IMR-90 (cell line): ENCODE measurements at regions not wholly inside any gene's neighbourhood (a gene's known extent, or its start where the extent isn't known, plus 50 kb on each side); places are given as distances from the start of the nearest gene placed in this dataset.

ENCODE experiments used
- ATAC-seq: fragments of 200-7000 bp; cut with Tn5 transposase; 2 replicates; pipeline ENCODE4 v1.9.1; 2020; ENCODE audit warnings: low read depth, mild to moderate bottlenecking, moderate library complexity
- BruUV-seq: library from RNA; stranded (reverse); fragments of 400-500 nt; replicated peaks from 2 replicates; lab custom pipeline; 2021; lab: Mats Ljungman, UMichigan
- CTCF ChIA-PET: fragments of 300-600 bp; formaldehyde crosslinking; extraction: SDS; loops from one replicate; lab custom pipeline; 2021; ENCODE audit warnings: antibody characterized with exemption; lab: Yijun Ruan, JAX
- POLR2A ChIA-PET: fragments of 300-600 bp; sonication (Branson Sonifier 250); formaldehyde crosslinking; loops from one replicate; lab custom pipeline; 2022; ENCODE audit warnings: antibody characterized with exemption; ENCODE audit not compliant: unreplicated experiment; lab: Charles Lee
- DNase-seq: peaks from one replicate; pipeline ENCODE4 v3.0.0; 2013
- H2AFZ ChIP-seq: replicated peaks from 2 replicates; pipeline ENCODE3; 2013; ENCODE audit warnings: low read length, mild to moderate bottlenecking; ENCODE audit not compliant: poor library complexity
- H2AK5ac ChIP-seq: 2 replicates; pipeline ENCODE4 v1.6.1; 2013; ENCODE audit warnings: low read depth, low read length, inconsistent platforms
- H2AK9ac ChIP-seq: replicated peaks from 2 replicates; pipeline ENCODE3; 2013; ENCODE audit warnings: mild to moderate bottlenecking, low read depth, low read length, moderate library complexity; ENCODE audit not compliant: poor library complexity
- H2BK120ac ChIP-seq: 2 replicates; pipeline ENCODE4 v1.6.1; 2013; ENCODE audit warnings: low read depth, low read length, inconsistent platforms
- H2BK15ac ChIP-seq: 3 replicates; pipeline ENCODE4 v1.6.1; 2013; ENCODE audit warnings: low read depth, low read length, inconsistent platforms
- H2BK20ac ChIP-seq: 2 replicates; pipeline ENCODE4 v1.6.1; 2013; ENCODE audit warnings: low read depth, mild to moderate bottlenecking, inconsistent platforms, low read length, moderate library complexity
- H2BK5ac ChIP-seq: 2 replicates; pipeline ENCODE4 v1.6.1; 2013; ENCODE audit warnings: mild to moderate bottlenecking, low read depth, low read length, inconsistent platforms; ENCODE audit not compliant: poor library complexity, severe bottlenecking
- H3K14ac ChIP-seq: replicated peaks from 2 replicates; pipeline ENCODE4 v1.6.1; 2013; ENCODE audit warnings: low read depth, low read length, inconsistent platforms
- H3K18ac ChIP-seq: 2 replicates; pipeline ENCODE4 v1.6.1; 2013; ENCODE audit warnings: low read depth, low read length, control low read depth
- H3K23ac ChIP-seq: 2 replicates; pipeline ENCODE4 v1.6.1; 2013; ENCODE audit warnings: low read depth, low read length, inconsistent platforms
- H3K27ac ChIP-seq: 2 replicates; pipeline ENCODE4 v1.5.1; 2013; ENCODE audit warnings: mild to moderate bottlenecking, control low read depth, low read length; ENCODE audit not compliant: insufficient read depth
- H3K27me3 ChIP-seq: 2 replicates; pipeline ENCODE4 v1.6.1; 2013; ENCODE audit warnings: low read length; ENCODE audit not compliant: control insufficient read depth, insufficient read depth
- H3K36me3 ChIP-seq: 2 replicates; pipeline ENCODE4 v1.6.1; 2013; ENCODE audit warnings: low read length, mixed read lengths; ENCODE audit not compliant: control insufficient read depth, insufficient read depth
- H3K4ac ChIP-seq: 2 replicates; pipeline ENCODE4 v1.6.1; 2013; ENCODE audit warnings: low read depth, low read length, inconsistent platforms
- H3K4me1 ChIP-seq: 2 replicates; pipeline ENCODE4 v1.6.1; 2013; ENCODE audit warnings: low read length, mixed read lengths; ENCODE audit not compliant: control insufficient read depth, insufficient read depth
- H3K4me2 ChIP-seq: 2 replicates; pipeline ENCODE4 v1.6.1; 2013; ENCODE audit warnings: low read depth, mild to moderate bottlenecking, control low read depth, low read length, moderate library complexity
- H3K4me3 ChIP-seq: 2 replicates; pipeline ENCODE4 v1.5.1; 2013; ENCODE audit warnings: low read depth, mild to moderate bottlenecking, control low read depth, low read length, moderate library complexity; ENCODE audit not compliant: insufficient read depth
- H3K56ac ChIP-seq: 2 replicates; pipeline ENCODE4 v1.6.1; 2013; ENCODE audit warnings: low read length, inconsistent platforms; ENCODE audit not compliant: insufficient read depth; ENCODE audit errors: extremely low read depth
- H3K79me1 ChIP-seq, 2 experiments: 2 replicates each; pipeline ENCODE4 v1.6.1; 2013; ENCODE audit warnings: low read length in 2 of 2, inconsistent platforms in 1 of 2, low read depth in 1 of 2
- H3K9ac ChIP-seq: 2 replicates; pipeline ENCODE4 v1.6.1; 2013; ENCODE audit warnings: low read depth, low read length, control low read depth
- H3K9me1 ChIP-seq: 2 replicates; pipeline ENCODE4 v1.6.1; 2013; ENCODE audit warnings: low read length, inconsistent platforms; ENCODE audit not compliant: insufficient read depth
- H3K9me3 ChIP-seq: 2 replicates; pipeline ENCODE4 v1.6.1; 2013; ENCODE audit warnings: low read length; ENCODE audit not compliant: control insufficient read depth, insufficient read depth
- H4K20me1 ChIP-seq: 2 replicates; pipeline ENCODE4 v1.6.1; 2013; ENCODE audit warnings: low read length, inconsistent platforms; ENCODE audit not compliant: insufficient read depth
- H4K5ac ChIP-seq: 2 replicates; pipeline ENCODE4 v1.6.1; 2013; ENCODE audit warnings: mild to moderate bottlenecking, low read depth, low read length, control low read depth
- H4K8ac ChIP-seq, 2 experiments: 2 replicates each; pipeline ENCODE4 v1.6.1; 2013; ENCODE audit warnings: low read depth in 2 of 2, low read length in 2 of 2, control low read depth in 1 of 2, inconsistent platforms in 1 of 2
- H4K91ac ChIP-seq: 2 replicates; pipeline ENCODE4 v1.6.1; 2013; ENCODE audit warnings: low read depth, low read length, inconsistent platforms; ENCODE audit not compliant: insufficient read depth
- ELK1 ChIP-seq: fragments of 150-350 bp; IDR thresholded peaks from 2 replicates; pipeline ENCODE4 v1.6.1; 2016; ENCODE audit warnings: low read depth, mild to moderate bottlenecking, low read length, moderate library complexity, borderline replicate concordance
- FOS ChIP-seq: fragments of 150-350 bp; IDR thresholded peaks from 2 replicates; pipeline ENCODE4 v1.6.1; 2016; ENCODE audit warnings: low read depth, low read length
- MAZ ChIP-seq: IDR thresholded peaks from 2 replicates; pipeline ENCODE4 v1.6.1; 2012; ENCODE audit warnings: low read depth, mild to moderate bottlenecking, low read length, improper control_type of control experiment, moderate library complexity, borderline replicate concordance
- NFE2L2 ChIP-seq: fragments of 150-350 bp; IDR thresholded peaks from 2 replicates; pipeline ENCODE4 v1.6.1; 2016; ENCODE audit warnings: low read depth, mild to moderate bottlenecking, low read length
- RCOR1 ChIP-seq: IDR thresholded peaks from 2 replicates; pipeline ENCODE4 v1.6.1; 2012; ENCODE audit warnings: mild to moderate bottlenecking, low read length, improper control_type of control experiment; ENCODE audit not compliant: insufficient replicate concordance
- RFX5 ChIP-seq: IDR thresholded peaks from 2 replicates; pipeline ENCODE4 v1.8.0; 2012; ENCODE audit warnings: low read depth, mild to moderate bottlenecking, low read length, moderate library complexity
- SMC3 ChIP-seq: fragments of 150-350 bp; IDR thresholded peaks from 2 replicates; pipeline ENCODE4 v1.6.1; 2016; ENCODE audit warnings: low read depth, mild to moderate bottlenecking, antibody characterized with exemption, low read length, moderate library complexity
- WGBS, 2 experiments: methylation state at CpG; one replicate each; pipeline versions ENCODE4 v1.1.5 to v1.1.7; 2013; ENCODE audit warnings: missing lambda C conversion rate in 2 of 2; ENCODE audit not compliant: insufficient read length in 1 of 2; ENCODE audit errors: extremely low coverage in 2 of 2; 5-methylcytosine and 5-hydroxymethylcytosine counted together
- dilution Hi-C: fragments of 300-500 bp; cut with HindIII; formaldehyde crosslinking; loops from one replicate; pipeline ENCODE4 v1.14.3; 2018; ENCODE audit warnings: low sequenced_read_pairs; ENCODE audit not compliant: unreplicated experiment
- in situ Hi-C: fragments of 300-500 bp; cut with MboI; formaldehyde crosslinking; loops from 3 replicates; pipeline ENCODE4 v1.14.3; 2019; ENCODE audit warnings: low sequenced_read_pairs, inconsistent platforms, mixed read lengths
- intact Hi-C: fragments of 100-400 bp; cut with micrococcal nuclease; formaldehyde crosslinking; loops from 2 replicates; pipeline ENCODE4 v1.10.0; 2022
- TF ChIP-seq, protein P1 (sequence below): conservative IDR thresholded peaks from 2 replicates; pipeline ENCODE4 v1.5.1; 2012; ENCODE audit warnings: mild to moderate bottlenecking, low read depth, low read length, improper control_type of control experiment

- no CpG with 5 or more reads among the region's 5 CpGs for WGBS, 2 experiments
- no peak overlapping the region for H3K56ac ChIP-seq
- dilution Hi-C loops (no loop called here), intact Hi-C loops (no loop called here), in situ Hi-C loops (no loop called here)
- H2BK5ac ChIP-seq, result no peak overlapping the region
- H2AK9ac ChIP-seq, result no peak overlapping the region
- H3K23ac ChIP-seq, result no peak overlapping the region
- CTCF ChIA-PET, result no interaction called here
- no peak overlapping the region for H2AFZ ChIP-seq
- no peak overlapping the region for H4K5ac ChIP-seq
- no peaks in the 10 kb centered on the region for H3K4me1 ChIP-seq
- POLR2A ChIA-PET, result no interaction called here
- H3K9me3 ChIP-seq, result no peaks in the 10 kb centered on the region
- no peak for DNase-seq
- H2BK120ac ChIP-seq, result no peak overlapping the region
- no peak overlapping the region for H2AK5ac ChIP-seq
- no peak overlapping the region for H3K4me3 ChIP-seq
- no peak overlapping the region for H3K18ac ChIP-seq
- no peaks in the 10 kb centered on the region for H3K9me1 ChIP-seq
- H3K27ac ChIP-seq, result no peak overlapping the region
- H4K91ac ChIP-seq, result no peak overlapping the region
- H2BK15ac ChIP-seq, result no peak overlapping the region
- H3K4me2 ChIP-seq, result no peak overlapping the region
- no peak overlapping the region for H2BK20ac ChIP-seq
- H3K14ac ChIP-seq, result no peak overlapping the region
- no peak overlapping the region for H3K4ac ChIP-seq
- H3K79me1 ChIP-seq, result no peaks in the 10 kb centered on the region
- TF ChIP-seq FOS (no peak), ELK1 (no peak), SMC3 (no peak), RFX5 (no peak), RCOR1 (no peak), NFE2L2 (no peak), MAZ (no peak)
- TF ChIP-seq, protein P1, sequence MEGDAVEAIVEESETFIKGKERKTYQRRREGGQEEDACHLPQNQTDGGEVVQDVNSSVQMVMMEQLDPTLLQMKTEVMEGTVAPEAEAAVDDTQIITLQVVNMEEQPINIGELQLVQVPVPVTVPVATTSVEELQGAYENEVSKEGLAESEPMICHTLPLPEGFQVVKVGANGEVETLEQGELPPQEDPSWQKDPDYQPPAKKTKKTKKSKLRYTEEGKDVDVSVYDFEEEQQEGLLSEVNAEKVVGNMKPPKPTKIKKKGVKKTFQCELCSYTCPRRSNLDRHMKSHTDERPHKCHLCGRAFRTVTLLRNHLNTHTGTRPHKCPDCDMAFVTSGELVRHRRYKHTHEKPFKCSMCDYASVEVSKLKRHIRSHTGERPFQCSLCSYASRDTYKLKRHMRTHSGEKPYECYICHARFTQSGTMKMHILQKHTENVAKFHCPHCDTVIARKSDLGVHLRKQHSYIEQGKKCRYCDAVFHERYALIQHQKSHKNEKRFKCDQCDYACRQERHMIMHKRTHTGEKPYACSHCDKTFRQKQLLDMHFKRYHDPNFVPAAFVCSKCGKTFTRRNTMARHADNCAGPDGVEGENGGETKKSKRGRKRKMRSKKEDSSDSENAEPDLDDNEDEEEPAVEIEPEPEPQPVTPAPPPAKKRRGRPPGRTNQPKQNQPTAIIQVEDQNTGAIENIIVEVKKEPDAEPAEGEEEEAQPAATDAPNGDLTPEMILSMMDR, result no peak
- ATAC-seq, result no peak
- no peak overlapping the region for H4K8ac ChIP-seq
- peaks cover 3% of the 10 kb centered on the region for H3K27me3 ChIP-seq
- no peak overlapping the region for H3K9ac ChIP-seq
- no TSS peak for BruUV-seq
- H4K20me1 ChIP-seq, result no peaks in the 10 kb centered on the region
- no peaks in the 10 kb centered on the region for H3K36me3 ChIP-seq
These were observed 415.1 kb upstream of the DYNLRB2 start for GRCh38 chr16:80125677-80126076.
